ENCODE measurements at regions not wholly inside any gene's neighbourhood (a gene's known extent, or its start where the extent isn't known, plus 50 kb on each side); places are given as distances from the start of the nearest gene placed in this dataset.

DNA sequence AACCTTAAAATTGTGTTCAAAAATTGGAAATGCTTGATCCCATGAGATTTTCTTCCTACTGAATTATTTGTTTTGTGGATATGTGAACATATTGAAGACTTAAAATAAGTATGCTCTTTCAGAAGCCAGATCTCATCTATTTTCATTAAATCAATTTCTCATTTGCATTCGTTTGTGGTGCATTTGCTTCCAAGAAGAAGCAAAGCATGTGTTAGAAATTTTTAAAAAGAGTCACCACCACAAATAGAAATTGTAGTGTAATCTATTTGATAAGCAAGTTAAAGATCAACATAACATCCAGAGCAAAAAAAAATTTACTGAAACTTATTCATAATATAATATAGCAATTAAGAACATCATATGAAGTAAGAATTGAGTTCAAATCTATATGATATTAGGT, 300.9 kb upstream of the SYT4 start:
- no peak for DNase-seq

DNA sequence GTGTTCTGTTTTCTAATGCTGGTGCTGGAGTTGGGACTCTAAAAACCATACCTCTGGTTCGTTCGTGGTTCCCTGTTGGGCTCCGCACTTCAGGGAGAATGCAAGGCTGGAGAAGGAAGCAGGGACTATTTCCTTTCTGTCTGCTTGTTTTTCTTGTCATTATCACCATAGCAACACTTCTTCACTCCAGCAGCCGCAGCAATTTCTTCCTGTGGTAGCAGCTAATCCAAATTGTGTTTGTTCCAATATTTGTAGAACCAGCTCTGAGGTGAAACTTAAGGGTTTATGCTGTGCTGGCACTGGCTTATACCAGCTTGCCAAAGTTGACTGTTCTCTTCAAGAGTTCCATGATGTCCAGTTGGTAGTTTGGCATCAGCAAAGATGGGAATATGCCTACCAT, 301.4 kb upstream of the SYT4 start:
- DNase-seq: no peak

DNA sequence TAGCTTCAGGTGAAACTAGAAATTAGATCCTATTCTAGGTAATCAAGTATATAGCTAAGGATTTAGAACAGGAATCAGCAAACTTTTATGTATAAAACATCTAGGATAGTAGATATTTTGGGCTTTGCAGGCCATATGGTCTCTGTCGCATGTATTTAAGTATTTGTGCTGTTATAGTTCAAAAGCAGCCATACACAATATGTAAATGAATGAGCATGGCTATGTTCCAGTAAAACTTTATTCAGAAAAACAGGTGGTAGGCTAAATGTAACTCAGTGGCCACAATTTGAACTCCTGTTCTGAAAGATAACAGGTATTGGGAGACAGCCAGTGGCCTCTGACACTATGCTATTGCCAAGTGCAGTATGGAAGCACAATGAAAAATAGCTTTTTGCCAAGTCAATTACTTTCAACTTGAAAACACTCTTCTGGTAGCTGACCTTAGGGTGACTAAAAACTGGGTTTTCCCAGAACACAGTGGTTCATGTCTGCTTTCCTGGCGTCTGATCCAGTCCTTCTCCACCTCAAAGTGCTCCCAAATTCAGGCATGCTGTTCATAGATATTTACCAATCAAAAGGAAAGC, 304.7 kb upstream of the SYT4 start:
- no peak for DNase-seq

DNA sequence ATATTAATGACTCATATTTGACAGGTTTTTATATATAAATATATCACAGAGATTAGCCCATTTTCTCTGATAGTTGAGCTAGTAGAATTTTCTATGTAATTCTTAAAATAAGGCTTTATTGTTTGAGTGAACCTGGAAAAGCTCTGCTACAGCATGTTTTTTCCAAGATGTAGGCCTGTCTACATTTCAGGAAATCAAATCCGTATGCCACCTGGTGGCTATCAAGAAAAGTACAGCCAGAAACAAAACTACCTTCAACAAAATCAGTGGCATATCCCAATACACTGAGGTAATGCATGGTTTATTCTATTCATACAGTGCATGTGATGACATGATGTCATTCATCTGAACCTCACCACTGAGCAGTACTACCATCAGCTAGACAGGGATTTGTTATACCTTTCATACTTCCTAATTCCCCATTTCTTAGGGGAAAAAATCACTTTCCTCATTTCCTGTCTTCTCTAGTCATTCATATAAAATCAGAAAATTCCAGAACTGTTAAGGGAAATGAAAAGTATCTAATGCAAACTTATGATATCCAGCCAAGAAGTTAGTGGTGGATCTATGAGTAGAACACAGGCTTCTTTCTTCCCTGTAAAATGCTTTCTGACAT, 310.4 kb upstream of the SYT4 start:
- DNase-seq: no peak

DNA sequence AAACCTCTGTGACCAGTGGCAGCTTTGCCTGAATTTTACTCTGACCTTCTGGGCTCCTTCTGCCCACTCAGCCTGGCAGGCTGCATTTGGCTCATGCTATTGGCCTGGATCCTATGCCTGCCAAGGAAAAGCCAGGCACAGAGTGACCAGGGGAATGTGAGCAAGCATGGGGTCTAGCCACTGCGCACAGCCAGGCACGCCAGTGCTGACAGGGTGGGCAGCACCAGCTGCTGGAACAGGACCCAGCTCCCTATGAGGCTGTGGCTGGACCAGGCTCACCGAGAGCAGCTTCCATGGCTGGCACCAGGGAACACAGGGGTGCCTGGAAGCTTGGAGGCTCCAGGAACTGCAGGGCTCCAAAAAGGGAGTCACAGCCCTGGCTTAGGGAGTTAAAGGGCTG, 311.5 kb upstream of the SYT4 start:
- DNase-seq: no peak

DNA sequence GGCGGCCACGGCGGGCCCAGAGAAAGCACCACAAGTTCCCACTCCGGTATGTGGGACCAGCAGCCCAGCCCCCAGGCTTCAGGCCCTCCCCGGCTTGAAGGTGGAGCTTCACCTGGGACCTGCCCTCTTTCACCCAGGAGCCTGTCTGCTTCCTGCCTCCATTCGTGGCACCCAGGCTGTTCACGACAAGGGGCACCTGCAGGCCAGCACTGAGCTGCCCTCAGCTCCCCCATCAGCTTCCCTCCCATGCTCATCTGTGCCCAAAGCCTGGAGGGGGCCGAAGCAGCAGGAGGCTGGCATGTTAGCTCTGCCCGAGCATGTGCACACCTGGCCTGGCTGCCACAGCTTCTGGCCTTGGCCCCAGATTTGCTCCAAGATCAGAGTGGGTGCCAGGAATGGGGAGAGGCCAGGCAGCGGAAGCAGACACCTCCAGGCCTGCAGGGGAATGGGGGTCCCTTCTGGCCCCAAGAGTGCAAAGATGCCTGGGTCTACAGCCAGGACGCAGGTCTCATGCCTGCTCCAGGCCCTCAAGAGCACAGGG, 312.4 kb upstream of the SYT4 start:
- no peak for DNase-seq

DNA sequence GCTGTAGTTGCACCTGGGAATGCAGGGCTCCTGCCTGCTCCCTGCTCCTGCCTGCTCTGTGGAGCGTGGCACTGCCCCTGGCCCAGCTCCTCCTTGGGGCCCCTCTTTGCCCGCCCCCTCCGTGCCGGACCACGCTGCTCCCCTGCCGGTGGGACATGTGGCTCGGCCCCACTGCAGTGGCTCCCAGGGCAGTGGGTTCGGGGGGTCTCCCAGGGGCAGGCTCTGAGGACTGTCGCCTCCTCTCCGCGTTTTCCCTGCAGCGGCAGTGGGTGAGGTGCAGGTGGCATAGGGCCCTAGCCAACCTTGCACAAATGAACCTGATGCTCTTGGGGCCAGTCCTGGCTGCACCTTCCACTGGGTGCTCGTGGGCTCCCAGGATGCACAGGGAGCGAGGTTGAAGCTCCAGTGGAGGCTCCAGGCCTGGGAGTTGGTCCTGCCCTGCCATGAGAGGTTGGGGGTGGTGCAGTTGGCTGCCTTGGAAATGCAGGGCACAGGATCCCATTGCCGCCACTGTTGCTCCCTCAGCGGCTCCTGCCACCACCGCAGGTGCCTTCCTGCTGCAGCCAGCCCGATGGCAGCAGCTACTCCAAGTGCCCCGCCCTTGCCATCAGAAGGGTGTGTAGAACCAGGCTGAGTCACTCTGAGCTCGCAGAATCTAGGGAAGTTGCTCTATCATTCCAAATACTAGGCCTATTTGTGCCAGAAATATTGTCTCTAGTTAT, 313.1 kb upstream of the SYT4 start:
- DNase-seq: no peak

DNA sequence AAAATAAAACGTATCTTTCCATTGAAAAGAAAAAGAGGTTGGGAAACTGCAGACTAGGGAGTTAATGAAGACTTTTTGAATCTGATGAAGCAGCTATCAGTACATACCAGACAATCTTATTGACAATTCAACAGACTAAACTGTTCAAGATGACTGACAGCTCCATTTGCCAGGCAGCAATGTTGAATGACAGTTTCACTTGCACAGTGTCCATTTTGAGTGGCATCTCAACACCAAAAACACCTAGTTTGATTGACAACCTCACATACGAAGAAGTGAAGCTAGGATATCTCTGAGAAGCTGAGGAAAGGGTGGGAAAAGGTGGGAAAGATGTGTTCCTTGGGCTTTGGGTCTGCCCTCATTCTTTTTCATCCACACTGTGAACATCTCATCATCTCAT, 315.0 kb upstream of the SYT4 start:
- no peak for DNase-seq

DNA sequence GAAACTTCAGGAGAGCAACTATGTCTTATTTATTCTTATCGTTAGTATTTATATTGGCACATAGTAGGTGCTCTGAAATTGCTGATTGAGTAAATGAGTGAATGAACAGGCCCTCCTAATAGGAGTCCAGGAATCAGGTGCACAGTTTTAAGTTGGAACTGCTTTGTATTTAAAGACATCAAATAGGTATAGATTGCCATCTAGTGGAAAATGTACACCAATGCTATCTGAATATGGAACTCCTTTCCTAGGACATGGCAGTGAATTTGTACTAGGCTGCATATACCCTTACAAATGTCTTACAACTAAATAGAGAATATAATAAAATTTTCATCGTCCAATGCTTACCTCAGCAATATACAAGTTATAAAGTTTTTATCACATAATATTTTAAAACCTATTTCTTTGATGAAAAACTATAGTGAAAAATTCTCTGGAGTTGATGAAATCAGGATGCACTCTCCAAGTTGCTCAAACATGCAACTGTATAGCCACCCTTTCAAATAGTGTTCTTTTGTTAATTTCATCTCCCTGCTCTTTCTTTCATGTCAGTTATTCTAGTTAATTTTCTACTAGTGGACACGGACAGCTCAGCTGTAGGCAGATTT, 318.9 kb upstream of the SYT4 start:
- DNase-seq: no peak

DNA sequence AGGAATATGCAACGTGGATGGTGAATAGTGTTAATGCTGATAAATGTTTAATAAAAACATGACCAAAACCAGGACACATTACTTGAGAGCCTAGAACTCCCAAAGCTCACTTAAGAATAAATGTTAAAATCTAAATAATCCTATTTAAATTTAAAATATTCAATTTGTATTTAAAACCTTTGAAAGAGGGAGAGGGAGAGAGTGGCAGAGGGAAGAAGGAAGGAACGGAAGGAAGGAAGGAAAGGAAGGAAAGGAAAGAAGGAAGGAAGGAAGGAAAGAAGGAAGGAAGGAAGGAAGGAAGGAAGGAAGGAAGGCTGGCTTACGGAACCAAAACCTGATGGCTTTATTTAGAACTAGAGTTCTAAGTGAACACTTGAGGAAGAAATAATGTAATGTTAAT, 324.1 kb upstream of the SYT4 start:
- no peak for DNase-seq

DNA sequence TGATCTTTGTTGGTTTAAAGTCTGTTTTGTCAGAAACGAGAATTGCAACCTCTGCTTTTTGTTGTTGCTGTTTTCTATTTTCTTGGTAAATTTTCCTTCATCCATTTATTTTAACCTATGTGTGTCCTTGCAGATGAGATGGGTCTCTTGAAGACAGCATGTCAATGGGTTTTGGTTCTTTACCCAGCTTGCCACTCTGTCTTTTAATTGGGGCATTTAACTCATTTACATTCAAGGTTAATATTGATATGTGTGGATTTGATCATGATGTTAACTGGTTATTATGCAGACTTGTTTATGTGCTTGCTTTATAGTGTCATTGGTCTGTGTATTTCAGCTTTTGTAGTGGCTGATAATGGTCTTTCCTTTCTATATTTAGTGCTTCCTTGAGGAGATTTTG, 327.9 kb upstream of the SYT4 start:
- no peak for DNase-seq

DNA sequence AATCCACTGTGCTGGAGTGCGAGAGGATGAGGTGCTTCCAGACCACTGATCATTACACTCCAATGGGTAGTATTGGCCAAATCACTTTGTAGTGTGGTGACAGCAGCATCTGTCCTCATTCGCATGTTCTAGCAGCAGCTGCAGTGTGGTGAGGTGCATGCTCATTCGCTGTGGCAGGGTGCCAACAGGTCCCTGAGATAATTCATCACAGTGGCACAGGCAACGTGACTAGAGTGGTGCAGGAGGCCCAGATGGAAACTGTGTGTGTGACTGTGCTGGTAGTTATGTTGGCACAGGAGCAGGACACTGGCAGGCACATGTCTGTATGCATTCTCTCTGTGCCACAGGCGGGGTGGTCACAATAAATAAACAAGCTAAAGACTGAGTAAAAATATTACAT, 329.5 kb upstream of the SYT4 start:
- no peak for DNase-seq

DNA sequence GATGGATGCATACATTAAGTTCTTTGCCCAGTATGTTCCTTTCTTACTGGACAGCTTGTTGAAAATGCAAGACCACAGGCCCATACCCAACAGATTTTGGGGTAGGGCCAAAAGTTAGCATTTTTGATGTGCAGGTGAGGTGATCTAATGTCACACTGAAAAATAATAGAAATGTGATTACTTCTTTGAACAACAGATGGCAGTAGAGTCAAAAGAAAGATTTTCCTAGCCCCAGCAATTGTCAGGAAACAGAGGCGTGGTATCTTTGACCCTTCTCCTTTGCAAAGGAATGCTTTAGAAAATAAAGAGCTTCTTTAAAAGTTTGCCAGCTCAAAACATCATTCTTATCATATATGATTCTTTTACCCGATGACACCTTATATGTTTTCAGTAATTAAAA, 343.6 kb upstream of the SYT4 start:
- no peak for DNase-seq

DNA sequence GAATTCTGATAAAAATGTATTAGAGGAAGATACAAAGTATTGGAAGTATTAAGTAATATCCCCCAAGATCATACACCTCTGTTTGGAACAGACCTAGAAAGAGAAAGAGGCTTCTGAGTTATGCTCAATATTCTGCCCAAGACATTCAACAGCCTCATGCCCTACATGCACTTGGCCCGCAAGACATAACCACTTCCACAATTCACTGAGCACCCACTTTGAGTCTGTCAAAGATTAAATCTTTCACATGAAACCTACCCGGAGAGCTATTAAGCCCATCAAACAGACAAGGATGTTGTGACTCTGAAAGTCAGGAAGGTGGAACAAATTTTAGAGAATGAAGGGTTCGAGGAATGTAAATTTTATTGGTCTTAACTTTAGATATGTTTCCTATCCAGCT, 344.7 kb upstream of the SYT4 start:
- no peak for DNase-seq

DNA sequence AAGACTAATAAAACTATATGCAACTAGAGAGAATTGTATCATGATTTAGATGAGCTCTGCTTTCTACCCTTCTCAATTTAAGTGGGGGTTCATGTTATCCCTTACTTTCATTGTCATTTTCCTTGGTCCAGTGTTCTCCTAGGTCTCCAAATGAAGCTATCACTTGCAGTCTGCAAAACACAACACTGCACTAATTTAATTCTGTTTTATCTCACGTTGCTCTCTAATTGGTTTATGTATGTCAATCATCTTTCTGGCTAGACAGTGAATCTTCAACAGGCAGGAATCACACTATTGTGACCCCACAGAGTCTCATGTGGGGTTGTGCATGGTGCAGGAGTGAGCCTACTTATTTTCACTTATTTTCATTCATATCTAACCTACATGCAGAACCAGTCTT, 348.3 kb upstream of the SYT4 start:
- DNase-seq: no peak

DNA sequence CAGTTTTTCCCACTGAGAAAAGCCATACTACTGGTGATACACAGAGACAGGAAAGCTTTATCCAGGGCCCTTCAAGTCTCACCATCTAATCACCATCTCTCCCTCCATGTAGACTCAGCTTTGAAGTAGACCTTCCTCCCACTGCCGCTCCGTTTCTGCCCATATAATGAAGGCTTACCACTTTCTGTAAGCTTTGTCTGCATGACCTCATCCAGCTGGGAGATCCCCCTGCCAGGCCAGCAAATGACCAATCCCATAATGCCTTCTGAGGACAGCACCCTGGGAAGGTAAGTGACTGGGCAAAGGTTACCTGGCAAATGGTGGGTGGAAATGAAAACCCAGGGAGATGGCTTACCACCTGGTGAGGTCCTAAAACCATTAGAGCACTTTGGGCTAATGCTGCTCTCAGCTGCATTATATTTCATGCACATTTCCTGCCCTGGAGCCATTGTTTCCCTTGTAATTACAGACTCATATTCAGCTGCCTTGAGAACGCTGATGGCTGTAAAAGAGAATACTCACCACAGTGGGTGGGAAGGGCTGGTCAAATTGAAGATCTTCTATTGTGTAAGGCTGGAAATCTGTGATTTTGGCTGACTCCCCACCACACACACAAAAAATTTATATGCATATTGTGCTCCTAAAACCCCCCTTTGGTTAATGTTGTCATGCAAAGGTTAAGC, 350.7 kb upstream of the SYT4 start:
- peak in 1 of 2 experiments; percentile 9 for DNase-seq

DNA sequence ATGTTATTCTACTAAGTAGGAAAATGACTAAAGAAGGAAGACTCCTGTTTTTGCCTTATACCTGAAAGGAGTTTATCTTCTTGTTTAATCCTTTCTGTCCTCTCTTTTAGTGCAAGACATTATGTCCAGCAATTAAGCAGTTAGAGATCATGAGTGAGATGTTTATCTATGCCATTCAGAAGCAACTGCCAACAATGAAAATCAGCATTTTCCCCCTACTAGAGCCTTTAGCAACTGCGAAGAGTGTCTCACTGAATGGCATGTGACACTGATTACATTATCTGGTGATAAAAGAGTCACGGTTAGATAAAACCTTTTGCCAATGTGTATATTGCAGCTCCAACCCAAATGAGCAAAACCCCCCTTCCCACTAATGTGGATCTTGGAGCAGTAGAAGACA, 357.7 kb upstream of the SYT4 start:
- no peak for DNase-seq

DNA sequence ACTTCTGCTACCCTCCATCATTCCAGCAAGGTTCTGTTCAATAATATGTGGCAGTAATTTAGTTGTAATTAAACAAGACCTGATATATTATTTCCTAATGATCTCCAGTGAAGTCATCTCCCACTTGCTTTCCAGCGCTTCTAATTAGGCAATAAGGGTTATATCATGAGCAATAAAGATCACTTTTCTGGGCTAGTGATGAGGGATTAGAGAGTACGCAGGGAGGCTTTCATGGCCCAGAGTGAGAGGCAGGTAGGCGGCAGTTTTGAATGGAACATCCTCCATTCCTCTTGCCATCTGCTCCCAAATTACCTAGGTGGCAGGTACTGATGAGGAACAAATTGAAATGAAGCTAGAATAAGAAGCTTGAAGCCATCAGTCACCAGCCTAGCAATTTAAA, 358.1 kb upstream of the SYT4 start:
- DNase-seq: no peak

DNA sequence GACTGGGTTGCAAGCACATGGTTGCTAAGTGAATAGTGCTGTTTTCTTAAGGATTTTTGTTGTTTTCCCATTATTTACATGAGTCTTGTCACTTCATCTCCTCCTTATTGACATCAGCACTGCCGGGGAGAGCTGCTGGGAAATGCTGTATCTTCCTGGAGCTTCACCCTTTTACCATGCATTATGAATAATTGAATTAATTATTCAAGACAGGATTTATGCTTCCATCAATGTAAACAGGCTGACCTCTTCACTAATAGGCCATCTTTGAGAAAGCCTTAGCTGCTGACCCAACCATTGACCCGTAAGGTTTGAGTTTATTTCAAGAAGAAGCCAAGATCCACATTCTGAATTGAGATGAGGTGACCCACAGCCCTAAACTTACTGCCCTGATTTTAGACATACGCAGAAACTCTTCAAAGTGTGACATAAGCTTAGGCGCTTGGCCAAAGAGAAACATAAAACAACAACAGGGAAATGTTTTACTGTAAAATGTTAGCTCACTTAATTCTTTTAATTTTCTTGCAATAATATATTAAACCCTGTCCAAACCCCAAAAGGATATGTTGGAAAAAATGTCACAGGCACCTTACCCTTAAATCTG, 365.5 kb upstream of the SYT4 start:
- DNase-seq: no peak

DNA sequence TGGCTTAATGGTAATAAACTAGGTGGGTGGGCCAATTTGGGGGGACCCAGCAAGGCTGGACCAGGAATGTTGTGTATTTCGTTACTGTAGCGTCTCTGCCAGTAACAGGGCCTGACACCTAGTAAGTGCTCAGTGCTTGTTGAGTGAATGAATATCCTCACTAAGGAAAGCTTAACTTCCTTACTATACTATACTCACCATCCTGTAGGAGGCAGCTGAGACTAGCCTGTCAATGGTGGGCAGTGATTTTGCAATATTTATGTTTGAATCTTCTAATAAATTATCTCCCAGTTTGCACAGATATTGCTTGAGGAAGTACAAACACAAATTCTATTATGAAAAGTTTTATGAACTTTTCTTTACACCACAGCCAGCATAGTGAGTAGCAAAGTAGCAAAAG, 370.7 kb upstream of the SYT4 start:
- DNase-seq: no peak

DNA sequence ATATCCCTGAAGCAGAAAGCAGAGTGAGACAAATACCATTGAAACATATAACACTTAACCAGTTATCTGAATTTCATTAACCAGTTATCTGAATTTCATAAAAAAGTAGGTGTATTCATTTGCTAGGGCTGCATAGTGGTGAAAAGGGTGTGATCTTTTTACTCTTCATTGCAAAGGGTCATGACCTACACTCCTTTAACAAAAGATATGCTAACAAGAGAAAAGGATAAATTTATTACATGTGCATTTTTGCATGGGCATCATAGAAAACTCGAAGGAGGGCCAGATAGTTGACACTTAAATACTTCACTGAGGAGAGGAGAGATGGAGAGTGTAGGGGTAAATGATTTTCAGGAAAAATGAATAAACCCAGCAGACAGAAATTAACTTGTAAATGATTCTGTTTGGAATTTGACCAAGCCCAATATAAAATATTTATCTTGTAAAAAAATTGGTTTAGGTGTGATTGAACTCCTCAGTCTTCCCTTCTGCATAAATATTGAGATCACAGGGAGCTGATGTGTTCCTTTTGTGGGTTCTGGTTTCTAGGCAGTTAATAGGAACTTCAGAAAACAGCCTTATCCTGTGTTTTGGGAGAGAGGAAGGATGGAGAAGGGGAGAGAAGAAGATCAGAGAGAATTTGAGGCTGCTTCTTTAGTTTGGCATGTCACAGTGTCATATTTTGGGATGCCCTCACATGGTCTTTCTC, 372.5 kb upstream of the SYT4 start:
- DNase-seq: no peak

DNA sequence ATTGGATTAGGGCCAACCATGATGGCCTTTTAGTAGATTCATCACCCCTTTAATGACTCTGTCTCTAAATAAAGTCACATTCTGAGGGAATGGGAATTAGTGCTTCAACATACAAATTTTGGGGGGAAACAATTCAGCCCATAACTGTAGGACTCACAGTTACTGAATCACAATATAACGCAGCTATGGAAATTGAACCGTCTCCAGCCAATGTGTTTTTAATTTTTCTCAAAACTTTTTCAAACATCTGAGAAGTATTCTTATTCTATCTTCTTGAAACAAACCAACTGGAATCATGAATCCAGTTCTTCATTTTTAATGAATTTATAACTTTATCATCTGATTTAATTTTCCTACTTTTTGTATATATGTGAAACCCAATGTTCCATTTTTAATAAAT, 373.1 kb upstream of the SYT4 start:
- no peak for DNase-seq
